Natural killer cell (primary cell): ENCODE measurements at regions not wholly inside any gene's neighbourhood (a gene's known extent, or its start where the extent isn't known, plus 50 kb on each side); places are given as distances from the start of the nearest gene placed in this dataset.

ENCODE experiments used
- ATAC-seq, 3 donors: fragments of 150-1000 bp in 2 of 3; fragments of 200-7000 bp in 1 of 3; cut with Tn5 transposase; 1 replicate in 1 of 3; 2 replicates in 2 of 3; pipeline ENCODE4 v1.10.0; 2021; ENCODE audit warnings: mild to moderate bottlenecking in 2 of 3, moderate library complexity in 2 of 3
- DNase-seq, 2 donors: peaks; one replicate each; pipeline versions ENCODE4 v3.0.0 to v3.0.0-alpha.2; 2013 to 2021; ENCODE audit warnings: mixed read lengths in 1 of 2
- H3K27ac ChIP-seq: one replicate; pipeline ENCODE4 v1.5.1; 2013; ENCODE audit warnings: mild to moderate bottlenecking, low read length
- H3K27me3 ChIP-seq: one replicate; pipeline ENCODE4 v1.6.1; 2013; ENCODE audit warnings: low read length; ENCODE audit not compliant: control insufficient read depth, insufficient read depth
- H3K36me3 ChIP-seq: one replicate; pipeline ENCODE4 v1.6.1; 2013; ENCODE audit warnings: low read length; ENCODE audit not compliant: control insufficient read depth, insufficient read depth
- H3K4me1 ChIP-seq: one replicate; pipeline ENCODE4 v1.6.1; 2013; ENCODE audit warnings: low read length; ENCODE audit not compliant: control insufficient read depth, insufficient read depth
- H3K4me3 ChIP-seq: one replicate; pipeline ENCODE4 v1.5.1; 2013; ENCODE audit warnings: low read length
- H3K9me3 ChIP-seq: one replicate; pipeline ENCODE4 v1.6.1; 2013; ENCODE audit warnings: low read length; ENCODE audit not compliant: control insufficient read depth, insufficient read depth
- H3K27ac Mint-ChIP-seq, 2 donors: one replicate each; pipeline ENCODE4 v1.8.0; 2022; ENCODE audit warnings: mild to moderate bottlenecking in 2 of 2, mixed read lengths in 2 of 2, moderate library complexity in 1 of 2
- H3K27me3 Mint-ChIP-seq, 2 donors: one replicate each; pipeline ENCODE4 v1.8.0; 2022; ENCODE audit warnings: low read depth in 2 of 2, mixed read lengths in 2 of 2
- H3K36me3 Mint-ChIP-seq: one replicate; pipeline ENCODE4 v1.8.0; 2022; ENCODE audit warnings: mixed read lengths
- H3K4me1 Mint-ChIP-seq, 2 donors: one replicate each; pipeline ENCODE4 v1.8.0; 2022; ENCODE audit warnings: mixed read lengths in 2 of 2
- H3K4me3 Mint-ChIP-seq: one replicate; pipeline ENCODE4 v1.8.0; 2022; ENCODE audit warnings: mild to moderate bottlenecking, moderate library complexity, mixed read lengths
- H3K9me3 Mint-ChIP-seq, 2 donors: one replicate each; pipeline ENCODE4 v1.8.0; 2022; ENCODE audit warnings: mixed read lengths in 2 of 2
- CTCF ChIP-seq: fragments of 200-600 bp; IDR thresholded peaks from one replicate; pipeline ENCODE4 v1.8.0; 2022; ENCODE audit warnings: antibody characterized with exemption
- WGBS: methylation state at CpG from one replicate; pipeline ENCODE4 v1.1.7; 2013; ENCODE audit warnings: missing lambda C conversion rate; ENCODE audit not compliant: insufficient coverage; 5-methylcytosine and 5-hydroxymethylcytosine counted together
- intact Hi-C: fragments of 100-400 bp; cut with micrococcal nuclease; formaldehyde crosslinking; loops from one replicate; pipeline ENCODE4 v1.14.2; 2022

DNA sequence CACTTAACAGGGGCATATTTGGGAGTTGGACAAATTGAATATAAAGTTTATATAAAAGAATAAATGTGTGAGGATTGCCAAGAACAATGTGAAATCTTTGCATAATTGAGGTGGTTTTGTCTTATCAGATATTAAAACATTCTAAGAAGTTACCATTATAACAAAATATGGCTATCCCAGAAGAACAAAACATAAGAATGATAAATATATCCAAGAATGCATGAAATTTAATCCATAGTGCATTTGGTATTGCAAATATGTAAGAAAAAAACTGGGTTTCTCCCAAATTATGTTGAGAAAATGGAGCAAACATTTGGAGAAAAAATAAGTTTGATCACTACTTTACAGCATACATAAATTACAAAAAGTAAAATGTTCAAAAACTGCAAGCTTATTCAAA, 562.4 kb downstream of the RNF144A start:
- Histone ChIP-seq H3K4me3 (no peak overlapping the region), H3K4me1 (no peaks in the 10 kb centered on the region), H3K9me3 (no peaks in the 10 kb centered on the region), H3K36me3 (no peaks in the 10 kb centered on the region), H3K27ac (no peak overlapping the region), H3K27me3 (no peaks in the 10 kb centered on the region)
- H3K4me1 Mint-ChIP-seq, result no peaks in the 10 kb centered on the region
- peaks cover 0 to 7% of the 10 kb centered on the region in 2 donors for H3K9me3 Mint-ChIP-seq
- H3K27me3 Mint-ChIP-seq, result peaks cover 5 to 7% of the 10 kb centered on the region in 2 donors
- ATAC-seq (no peak), DNase-seq (no peak)
- H3K27ac Mint-ChIP-seq, result no peak overlapping the region
- H3K36me3 Mint-ChIP-seq, result no peaks in the 10 kb centered on the region
- intact Hi-C loops, result no loop called here
- no peak overlapping the region for H3K4me3 Mint-ChIP-seq
- no peak for TF ChIP-seq CTCF

DNA sequence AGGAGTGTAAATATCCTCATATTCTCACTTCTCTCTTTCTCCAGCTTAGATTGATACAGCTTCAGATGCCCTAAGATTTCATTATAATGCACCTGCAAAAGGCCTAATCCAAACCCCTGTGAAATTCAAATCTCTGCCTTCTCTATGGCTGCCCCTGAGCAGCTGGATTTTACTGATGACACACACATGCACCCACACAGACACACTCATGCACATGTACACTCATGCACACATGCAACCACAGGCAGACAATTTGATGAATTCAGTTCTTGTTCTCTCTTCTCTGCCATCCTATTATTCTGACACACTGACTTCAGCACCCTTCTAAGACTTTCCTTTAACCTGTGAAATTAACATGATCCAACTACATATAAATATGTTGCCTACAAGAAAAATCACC, 563.2 kb downstream of the RNF144A start:
- no peak for TF ChIP-seq CTCF
- H3K27ac ChIP-seq, result no peak overlapping the region
- H3K4me1 ChIP-seq, result no peaks in the 10 kb centered on the region
- ATAC-seq (no peak), DNase-seq (no peak)
- Mint-ChIP-seq H3K27ac (no peak overlapping the region), H3K27me3 (peaks cover 5 to 7% of the 10 kb centered on the region in 2 donors), H3K36me3 (no peaks in the 10 kb centered on the region), H3K9me3 (peaks cover 0 to 7% of the 10 kb centered on the region in 2 donors), H3K4me3 (no peak overlapping the region), H3K4me1 (no peaks in the 10 kb centered on the region)
- H3K4me3 ChIP-seq, result no peak overlapping the region
- intact Hi-C loops, result no loop called here
- no peaks in the 10 kb centered on the region for H3K9me3 ChIP-seq
- H3K27me3 ChIP-seq, result no peaks in the 10 kb centered on the region
- no peaks in the 10 kb centered on the region for H3K36me3 ChIP-seq

- Mint-ChIP-seq H3K36me3 (peaks cover 6% of the 10 kb centered on the region), H3K27ac (no peak overlapping the region), H3K27me3 (no peaks in the 10 kb centered on the region), H3K4me1 (no peaks in the 10 kb centered on the region), H3K9me3 (no peaks in the 10 kb centered on the region), H3K4me3 (no peak overlapping the region)
- DNase-seq (no peak), ATAC-seq (no peak)
- H3K9me3 ChIP-seq, result no peaks in the 10 kb centered on the region
- WGBS, result no CpG with 5 or more reads among the region's 5 CpGs
- no peak overlapping the region for H3K27ac ChIP-seq
- intact Hi-C loops, result no loop called here
- no peaks in the 10 kb centered on the region for H3K36me3 ChIP-seq
- no peak for TF ChIP-seq CTCF
- no peaks in the 10 kb centered on the region for H3K27me3 ChIP-seq
- H3K4me3 ChIP-seq, result no peak overlapping the region
- no peaks in the 10 kb centered on the region for H3K4me1 ChIP-seq
These were observed 573.5 kb downstream of the RNF144A start for GRCh38 chr2:7490672-7491071.

DNA sequence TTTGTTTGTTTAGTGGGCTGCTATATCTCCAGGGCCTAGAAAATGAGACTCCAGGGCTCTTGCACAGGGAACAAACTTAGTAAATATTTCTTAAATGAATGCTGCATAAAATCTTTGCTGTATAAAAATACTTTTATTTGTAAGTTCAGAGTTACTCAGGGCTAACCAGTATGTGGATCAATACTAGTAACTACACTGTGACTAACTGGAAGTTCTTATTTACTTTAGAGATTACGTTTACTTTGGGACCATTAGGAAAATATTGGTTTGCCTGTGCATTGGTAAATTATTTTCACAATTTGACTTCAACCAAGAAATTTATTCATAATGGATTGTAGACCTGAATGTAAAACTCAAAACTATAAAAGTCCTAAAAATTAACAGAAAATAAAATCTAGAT, 575.5 kb downstream of the RNF144A start:
- no peak for DNase-seq

More for the DNA sequence above, 575.5 kb downstream of the RNF144A start:
- intact Hi-C loops, result no loop called here
- Mint-ChIP-seq H3K36me3 (peaks cover 6% of the 10 kb centered on the region), H3K27ac (no peak overlapping the region), H3K4me1 (peaks cover 9% of the 10 kb centered on the region in 2 donors), H3K27me3 (no peaks in the 10 kb centered on the region), H3K9me3 (no peaks in the 10 kb centered on the region), H3K4me3 (no peak overlapping the region)
- Histone ChIP-seq H3K27ac (no peak overlapping the region), H3K4me1 (peaks cover 2% of the 10 kb centered on the region), H3K9me3 (no peaks in the 10 kb centered on the region), H3K36me3 (no peaks in the 10 kb centered on the region), H3K4me3 (no peak overlapping the region), H3K27me3 (no peaks in the 10 kb centered on the region)
- no peak for TF ChIP-seq CTCF
- ATAC-seq, result no peak
- no CpG with 5 or more reads among the region's 1 CpG for WGBS
